Neural cell (in vitro differentiated cells): ENCODE measurements at regions not wholly inside any gene's neighbourhood (a gene's known extent, or its start where the extent isn't known, plus 50 kb on each side); places are given as distances from the start of the nearest gene placed in this dataset.

ENCODE experiments used
- CTCF ChIP-seq: fragments of 450-650 bp; IDR thresholded peaks from 2 replicates; pipeline ENCODE4 v1.5.1; 2014; ENCODE audit warnings: antibody characterized with exemption, mild to moderate bottlenecking, moderate library complexity; ENCODE audit not compliant: poor library complexity, severe bottlenecking
- EZH2 ChIP-seq: fragments of 200-600, 300-800 bp; shearing (Covaris generic), sonication (generic); IDR thresholded peaks from 2 replicates; pipeline ENCODE4 v1.6.1; 2014; ENCODE audit warnings: antibody characterized with exemption, low read length, borderline replicate concordance, mild to moderate bottlenecking; ENCODE audit not compliant: insufficient read depth, poor library complexity, severe bottlenecking
- POLR2AphosphoS5 ChIP-seq: IDR thresholded peaks from 2 replicates; pipeline ENCODE4 v1.6.1; 2012
- REST ChIP-seq: IDR thresholded peaks from 2 replicates; pipeline ENCODE4 v1.6.1; 2012; ENCODE audit warnings: borderline replicate concordance

GRCh38 chr5:61631438-61631941 is 299.4 kb downstream of the ZSWIM6 start:
- TF ChIP-seq CTCF (no peak), REST (no peak), EZH2 (no peak), POLR2AphosphoS5 (no peak)
